ENCODE measurements at regions not wholly inside any gene's neighbourhood (a gene's known extent, or its start where the extent isn't known, plus 50 kb on each side); places are given as distances from the start of the nearest gene placed in this dataset.

- DNase-seq (ENCODE audit: low read depth in 1 of 2, low spot score in 1 of 2), result no peak
These were observed 733.0 kb downstream of the TUSC7 start for GRCh38 chr3:117442566-117442965.

GRCh38 chr3:117443014-117443413, 733.4 kb downstream of the TUSC7 start:
- DNase-seq (ENCODE audit: low read depth in 1 of 2, low spot score in 1 of 2), result no peak

GRCh38 chr3:117444175-117444574, 734.6 kb downstream of the TUSC7 start:
- no peak for DNase-seq (ENCODE audit: low read depth in 1 of 2, low spot score in 1 of 2)

GRCh38 chr3:117447419-117447818, 737.8 kb downstream of the TUSC7 start:
- DNase-seq (ENCODE audit: low read depth in 1 of 2, low spot score in 1 of 2), result no peak

GRCh38 chr3:117450026-117450425, 740.4 kb downstream of the TUSC7 start:
- DNase-seq (ENCODE audit: low read depth in 1 of 2, low spot score in 1 of 2), result no peak

- DNase-seq (ENCODE audit: low read depth in 1 of 2, low spot score in 1 of 2), result no peak
These were observed 744.7 kb downstream of the TUSC7 start for GRCh38 chr3:117454254-117454653.

GRCh38 chr3:117454908-117455307, 745.3 kb downstream of the TUSC7 start:
- no peak for DNase-seq (ENCODE audit: low read depth in 1 of 2, low spot score in 1 of 2)

GRCh38 chr3:117455782-117456181, 746.2 kb downstream of the TUSC7 start:
- DNase-seq (ENCODE audit: low read depth in 1 of 2, low spot score in 1 of 2), result no peak

- no peak for DNase-seq (ENCODE audit: low read depth in 1 of 2, low spot score in 1 of 2)
These were observed 753.9 kb downstream of the TUSC7 start for GRCh38 chr3:117463276-117464115.

GRCh38 chr3:117471831-117472230, 762.3 kb downstream of the TUSC7 start:
- DNase-seq (ENCODE audit: low read depth in 1 of 2, low spot score in 1 of 2), result no peak

GRCh38 chr3:117473981-117474538, 764.5 kb downstream of the TUSC7 start:
- no peak for DNase-seq (ENCODE audit: low read depth in 1 of 2, low spot score in 1 of 2)

- no peak for DNase-seq (ENCODE audit: low read depth in 1 of 2, low spot score in 1 of 2)
These were observed 767.0 kb downstream of the TUSC7 start for GRCh38 chr3:117476572-117476971.

- DNase-seq (ENCODE audit: low read depth in 1 of 2, low spot score in 1 of 2), result no peak
These were observed 767.7 kb downstream of the TUSC7 start for GRCh38 chr3:117477214-117477755.

- no peak for DNase-seq (ENCODE audit: low read depth in 1 of 2, low spot score in 1 of 2)
These were observed 769.5 kb downstream of the TUSC7 start for GRCh38 chr3:117479095-117479494.

- DNase-seq (ENCODE audit: low read depth in 1 of 2, low spot score in 1 of 2), result no peak
These were observed 770.9 kb downstream of the TUSC7 start for GRCh38 chr3:117480525-117480924.

- DNase-seq (ENCODE audit: low read depth in 1 of 2, low spot score in 1 of 2), result no peak
These were observed 771.4 kb downstream of the TUSC7 start for GRCh38 chr3:117480972-117481371.

GRCh38 chr3:117483839-117484238, 774.3 kb downstream of the TUSC7 start:
- no peak for DNase-seq (ENCODE audit: low read depth in 1 of 2, low spot score in 1 of 2)

GRCh38 chr3:117485841-117486240, 776.3 kb downstream of the TUSC7 start:
- DNase-seq (ENCODE audit: low read depth in 1 of 2, low spot score in 1 of 2), result no peak

- no peak for DNase-seq (ENCODE audit: low read depth in 1 of 2, low spot score in 1 of 2)
These were observed 777.4 kb downstream of the TUSC7 start for GRCh38 chr3:117486719-117487716.

- DNase-seq (ENCODE audit: low read depth in 1 of 2, low spot score in 1 of 2), result no peak
These were observed 779.4 kb downstream of the TUSC7 start for GRCh38 chr3:117488983-117489382.

- no peak for DNase-seq (ENCODE audit: low read depth in 1 of 2, low spot score in 1 of 2)
These were observed 780.1 kb downstream of the TUSC7 start for GRCh38 chr3:117489663-117490079.

Data from activated CD4-positive, alpha-beta T cell treated with anti-CD3 and anti-CD28 coated beads, Interleukin-2, amount 50 U/mL, for 24 hours (primary cell).